CD4-positive, alpha-beta T cell treated with Interleukin-15 for 1 hour (primary cell): ENCODE measurements at regions not wholly inside any gene's neighbourhood (a gene's known extent, or its start where the extent isn't known, plus 50 kb on each side); places are given as distances from the start of the nearest gene placed in this dataset.
"Not testable (repeated sequence)": the region's sequence is repeated elsewhere in the genome, so short reads cannot be mapped to it uniquely, and the experiment has no call there.

ENCODE experiments used
- DNase-seq: peaks from one replicate; pipeline ENCODE4 v3.0.0-alpha.2; 2020

DNA sequence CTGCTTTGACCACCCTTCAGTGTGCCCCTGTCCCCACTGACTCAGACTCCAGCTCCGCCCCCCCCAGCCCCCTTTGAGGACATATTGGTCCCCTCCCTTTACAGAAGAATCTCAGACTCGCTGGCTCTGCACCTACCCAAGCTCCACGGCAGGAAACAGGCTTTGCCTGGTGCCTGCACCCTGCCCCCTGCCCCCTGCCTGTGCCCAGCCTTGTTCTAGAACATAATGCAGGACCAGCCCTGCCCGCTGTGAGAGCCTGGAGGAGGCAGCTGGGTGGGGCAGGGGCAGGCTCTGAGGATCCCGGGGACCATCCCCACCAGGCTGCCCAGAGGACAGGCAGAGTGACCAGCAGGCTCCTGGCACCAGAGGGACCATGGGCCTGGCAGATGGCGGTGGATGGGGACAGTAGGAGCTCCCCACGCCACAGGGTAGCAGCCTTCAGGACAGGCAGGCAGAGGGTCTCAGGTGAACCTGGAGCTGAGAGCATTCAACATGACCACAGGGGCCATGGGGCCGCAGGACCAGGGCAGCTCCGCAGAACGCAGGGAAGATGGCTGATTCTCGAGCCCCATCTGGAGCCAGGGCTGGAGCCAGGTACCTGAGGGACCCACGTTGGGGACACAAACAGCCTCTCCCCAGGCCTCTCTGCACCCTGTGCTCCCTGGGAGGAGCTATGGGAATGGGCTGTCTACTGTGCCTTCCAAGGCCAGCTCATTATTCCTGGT is 165.0 kb upstream of the FOXD4L5 start:
- not testable (repeated sequence) for DNase-seq

DNA sequence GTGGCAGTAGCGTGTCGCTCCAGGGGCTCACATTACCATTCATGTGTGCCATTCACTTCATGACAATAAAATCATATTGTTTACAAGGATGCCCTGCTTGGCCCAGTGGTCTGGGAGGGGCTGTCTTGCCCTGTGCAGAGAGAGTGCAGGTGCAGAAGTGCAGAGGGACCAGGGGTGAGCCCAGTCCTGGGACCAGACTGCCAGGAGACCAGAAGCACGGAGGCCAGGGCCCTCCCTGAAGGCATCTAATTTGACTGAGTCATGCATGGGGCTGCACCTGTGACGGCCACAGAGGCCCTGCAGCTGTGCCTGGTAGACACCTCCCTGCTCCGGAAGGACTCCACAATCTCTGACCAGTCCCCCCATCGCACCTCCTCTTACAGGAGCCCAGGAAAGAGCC is 164.4 kb upstream of the FOXD4L5 start:
- no peak for DNase-seq

DNA sequence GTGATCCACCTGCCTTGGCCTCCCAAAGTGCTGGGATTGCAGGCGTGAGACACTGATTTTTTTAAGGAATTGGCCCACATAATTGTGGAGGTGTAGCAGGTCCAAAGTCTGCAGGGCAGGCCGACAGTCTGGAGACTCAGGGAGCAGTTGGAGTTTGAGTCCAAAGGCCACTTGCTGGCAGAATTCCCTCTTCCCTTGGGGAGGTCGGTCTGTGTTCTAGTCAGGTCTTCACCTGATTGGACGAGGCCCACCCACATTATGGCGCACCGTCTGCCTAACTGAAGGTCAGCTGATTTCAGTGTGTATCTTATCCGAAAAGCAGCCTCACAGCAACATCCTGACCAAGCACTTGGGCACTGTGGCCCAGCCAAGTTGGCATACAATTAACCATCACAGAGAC is 162.1 kb upstream of the FOXD4L5 start:
- DNase-seq, result not testable (repeated sequence)

DNA sequence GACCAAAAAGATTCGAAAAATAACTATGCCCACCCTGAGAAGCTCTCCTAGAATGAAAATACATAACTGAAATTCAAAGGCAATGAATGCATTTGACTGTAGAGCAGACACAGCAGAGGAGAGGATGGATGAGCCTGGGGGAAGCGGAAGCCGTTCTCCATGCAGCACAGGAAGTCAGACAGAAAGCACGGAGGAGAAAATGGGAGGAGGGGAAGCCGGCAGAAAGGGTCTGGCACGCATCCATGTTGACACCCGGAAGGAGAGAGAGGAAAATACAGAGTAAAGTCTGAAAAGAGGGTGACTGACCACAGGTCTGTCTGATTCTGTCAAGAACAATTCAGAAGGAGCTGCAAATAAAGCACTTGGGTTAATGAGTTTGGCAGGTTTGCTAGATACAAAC is 161.0 kb upstream of the FOXD4L5 start:
- DNase-seq, result not testable (repeated sequence)

DNA sequence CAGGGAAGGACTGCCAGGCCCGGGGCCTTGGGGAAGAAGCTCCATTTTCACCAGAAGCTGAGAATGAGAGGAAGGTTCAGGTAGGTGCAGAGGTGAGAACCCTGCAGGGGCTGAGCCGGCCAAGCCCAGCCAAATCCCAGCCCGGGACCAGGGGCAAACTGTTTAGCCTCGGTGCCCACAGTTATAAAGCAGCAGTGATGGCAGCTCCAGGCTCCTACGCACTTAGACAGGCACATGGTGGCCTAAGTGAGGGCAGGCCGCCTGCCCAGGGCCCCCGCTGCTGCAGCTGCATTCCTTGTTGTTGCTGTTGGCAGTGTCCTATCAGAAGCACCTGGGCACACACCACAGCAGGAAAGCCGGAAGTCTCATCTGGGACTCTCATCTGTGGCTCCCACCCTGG is 159.9 kb upstream of the FOXD4L5 start:
- no peak for DNase-seq

DNA sequence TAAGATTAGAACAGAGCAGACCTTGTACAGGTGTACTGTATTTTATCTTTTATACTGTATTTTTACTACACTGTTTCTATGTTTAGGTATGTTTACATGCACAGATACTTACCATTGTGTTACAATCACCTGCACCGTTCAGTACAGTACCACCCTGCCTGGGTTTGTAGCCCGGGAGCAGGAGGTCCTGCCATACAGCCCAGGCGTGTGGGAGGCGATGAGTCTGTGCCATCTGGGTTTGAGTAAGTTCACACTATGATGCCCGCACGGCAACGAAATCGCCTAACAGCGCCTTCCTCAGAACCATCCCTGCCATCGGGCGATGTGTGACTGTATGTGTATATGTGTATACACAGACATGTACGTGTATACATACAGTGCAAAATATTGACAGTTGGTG is 157.1 kb upstream of the FOXD4L5 start:
- not testable (repeated sequence) for DNase-seq

DNA sequence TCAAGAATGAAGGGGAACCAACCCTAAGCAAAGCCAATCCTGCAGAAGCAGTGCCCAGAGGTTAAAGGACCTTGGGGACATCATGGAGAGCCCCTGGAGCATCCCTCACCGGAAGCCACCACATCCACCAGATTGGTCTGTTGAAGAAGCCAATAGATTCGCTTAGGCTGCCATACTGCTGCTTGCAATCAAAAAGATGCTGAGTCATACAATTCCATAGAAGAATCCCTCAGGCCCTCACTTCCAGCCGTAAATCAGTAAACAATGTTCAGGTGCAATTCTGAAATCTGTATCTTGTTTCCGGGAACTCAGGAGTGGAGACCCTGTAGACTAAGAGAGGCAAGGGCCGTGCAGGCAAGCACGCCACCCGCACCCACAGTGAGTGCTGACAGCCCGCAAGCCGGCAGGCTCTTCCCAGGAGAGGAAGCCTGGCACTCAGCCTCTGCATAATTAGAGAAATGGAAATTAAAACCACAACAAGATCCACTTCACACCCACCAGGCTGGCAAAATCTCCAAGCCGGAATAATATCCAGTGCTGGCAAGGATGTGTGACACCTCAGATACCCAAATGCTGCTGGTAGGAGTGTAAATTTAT is 156.4 kb upstream of the FOXD4L5 start:
- DNase-seq, result not testable (repeated sequence)

DNA sequence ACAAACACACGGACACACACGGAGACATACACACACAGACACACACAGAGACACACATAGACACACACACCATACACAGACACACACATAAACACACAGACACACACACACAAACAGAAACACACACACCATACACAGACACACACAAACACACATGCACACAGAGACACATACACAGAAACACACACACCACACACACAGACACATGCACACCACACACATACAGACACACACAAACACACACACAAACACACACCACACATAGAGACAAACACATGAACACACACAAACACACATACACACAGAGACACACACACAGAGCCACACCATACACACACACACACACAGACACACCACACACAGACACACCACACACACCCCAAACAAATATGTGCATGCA is 152.7 kb upstream of the FOXD4L5 start:
- no peak for DNase-seq

DNA sequence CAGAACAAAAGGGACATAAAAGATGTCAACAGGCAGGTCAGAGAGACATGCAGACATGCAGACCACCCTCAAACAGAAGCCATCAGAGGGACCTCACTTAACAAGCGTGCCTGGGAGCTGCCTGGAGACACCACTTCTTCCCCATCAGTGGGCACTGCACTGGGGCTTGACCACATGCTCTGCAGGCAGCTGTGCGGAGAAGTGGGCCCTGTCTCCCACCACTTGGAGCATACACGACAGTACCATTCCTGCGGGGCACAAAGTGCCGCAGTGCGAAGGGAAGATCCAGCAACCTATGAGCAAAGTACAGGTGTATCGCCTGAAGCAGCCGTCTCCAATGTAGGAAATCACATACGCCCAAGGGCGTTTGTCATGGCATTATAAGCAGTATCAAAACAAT is 150.5 kb upstream of the FOXD4L5 start:
- DNase-seq, result no peak

DNA sequence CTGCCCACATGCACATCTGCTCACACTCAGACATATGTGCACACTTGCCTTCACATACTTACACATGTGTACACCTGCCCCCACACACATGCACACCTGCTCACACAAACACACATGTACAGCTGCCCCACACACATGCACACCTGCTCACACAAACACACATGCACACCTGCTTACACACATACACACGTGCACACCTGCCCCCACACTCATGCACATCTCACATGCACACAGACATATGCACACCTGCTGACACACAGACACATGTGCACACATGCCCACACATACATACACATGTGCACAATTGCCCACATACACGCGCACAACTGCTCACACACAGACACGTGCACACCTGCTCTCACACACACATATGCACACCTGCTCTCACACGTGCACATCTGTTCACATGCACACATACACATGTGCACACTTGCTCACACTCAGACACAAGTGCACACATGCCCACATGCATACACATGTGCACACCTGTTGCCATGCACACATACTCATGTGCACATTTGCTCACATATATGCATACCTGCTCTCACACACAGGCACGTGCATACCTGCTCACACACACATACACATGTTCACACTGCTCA is 147.8 kb upstream of the FOXD4L5 start:
- no peak for DNase-seq

DNA sequence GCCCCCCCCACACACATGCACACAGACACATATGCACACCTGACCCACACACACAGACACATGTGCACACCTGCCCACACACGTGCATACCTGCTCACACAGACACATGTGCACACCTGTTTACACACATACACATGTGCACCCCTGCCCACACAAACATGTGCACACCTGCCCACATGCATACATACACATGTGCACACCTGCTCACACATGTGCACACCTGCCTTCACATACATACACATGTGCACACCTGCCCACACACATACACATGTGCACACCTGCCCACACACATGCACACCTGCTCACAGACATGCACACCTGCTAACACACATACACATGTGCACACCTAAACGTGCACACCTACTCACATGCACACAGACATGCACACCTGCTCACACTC is 147.0 kb upstream of the FOXD4L5 start:
- DNase-seq, result no peak

DNA sequence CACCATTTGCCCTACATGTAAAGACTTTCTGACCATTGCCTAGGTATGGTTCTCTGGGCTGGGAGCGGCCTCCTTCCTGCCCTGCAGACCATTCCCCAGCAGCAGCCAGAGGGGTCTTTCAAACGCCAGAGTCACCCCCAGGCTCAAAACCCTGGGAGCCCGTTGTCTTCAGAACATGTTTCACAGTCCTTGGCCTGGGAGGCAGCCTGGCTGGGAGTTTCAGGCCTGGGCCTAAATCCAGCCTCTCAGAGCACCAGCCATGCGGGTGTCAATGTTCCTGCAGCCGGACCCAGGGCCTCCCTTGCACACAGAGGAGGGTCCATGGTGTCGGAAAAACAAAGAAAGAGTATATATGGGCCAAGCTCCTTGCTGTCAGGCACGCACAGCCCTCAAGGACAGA is 145.2 kb upstream of the FOXD4L5 start:
- no peak for DNase-seq

DNA sequence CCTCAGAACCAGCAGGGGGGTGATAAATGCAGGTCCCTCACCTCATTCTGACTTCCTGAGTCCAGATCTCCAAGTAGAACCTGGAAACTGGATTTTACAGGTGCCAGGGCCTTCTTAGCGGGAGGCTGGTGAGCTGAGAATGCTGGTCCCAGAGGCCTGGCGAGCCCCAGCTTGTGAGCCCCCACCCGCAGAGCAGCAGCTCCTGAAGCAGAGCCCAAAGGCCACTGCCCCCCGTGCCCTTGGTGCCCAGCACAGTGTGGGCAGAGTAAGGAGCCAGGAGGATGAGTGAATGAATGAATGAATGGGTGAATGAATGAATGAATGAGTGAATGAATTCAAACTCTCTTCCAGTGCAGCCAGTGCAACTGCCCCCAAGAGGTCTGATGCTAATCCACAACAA is 142.4 kb upstream of the FOXD4L5 start:
- DNase-seq, result not testable (repeated sequence)

DNA sequence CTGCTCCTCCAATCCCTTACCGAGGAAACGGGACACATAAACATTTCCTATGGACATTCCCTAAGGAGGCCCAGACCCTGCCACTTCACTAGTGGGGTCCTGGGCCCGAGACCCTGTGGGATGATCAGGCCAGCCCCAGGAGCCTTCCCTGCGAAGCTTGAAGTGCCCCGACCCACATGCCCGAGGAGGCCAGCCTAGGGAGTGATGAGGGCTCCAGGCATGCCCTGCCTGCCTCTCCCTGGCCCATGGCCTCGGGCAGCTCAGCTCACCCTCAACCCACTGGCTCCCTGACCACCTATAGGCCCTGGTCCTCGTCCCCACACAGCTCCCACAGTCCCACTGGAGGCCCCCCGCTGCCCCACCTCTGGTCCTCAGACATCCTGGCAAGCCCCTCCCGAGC is 141.8 kb upstream of the FOXD4L5 start:
- not testable (repeated sequence) for DNase-seq

DNA sequence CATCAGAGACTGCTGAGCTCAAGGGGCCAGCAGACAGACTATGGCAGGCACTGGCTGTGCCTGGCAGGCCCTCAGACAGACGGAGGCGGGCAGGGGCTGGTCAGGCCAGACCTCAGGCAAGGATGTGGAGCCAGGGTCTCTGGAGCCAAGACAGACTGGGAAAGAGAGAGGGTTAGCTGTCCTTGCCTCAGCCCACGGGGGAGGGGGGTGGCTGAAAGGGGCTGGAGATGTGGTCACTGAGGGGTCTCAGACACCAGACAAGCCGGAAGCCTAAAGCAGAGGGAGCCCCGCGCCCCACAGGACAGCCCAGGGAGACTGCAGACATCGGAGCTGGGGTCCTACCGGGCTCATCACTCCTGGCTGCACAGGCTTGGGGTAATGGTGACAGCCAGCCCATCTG is 141.2 kb upstream of the FOXD4L5 start:
- DNase-seq, result no peak

DNA sequence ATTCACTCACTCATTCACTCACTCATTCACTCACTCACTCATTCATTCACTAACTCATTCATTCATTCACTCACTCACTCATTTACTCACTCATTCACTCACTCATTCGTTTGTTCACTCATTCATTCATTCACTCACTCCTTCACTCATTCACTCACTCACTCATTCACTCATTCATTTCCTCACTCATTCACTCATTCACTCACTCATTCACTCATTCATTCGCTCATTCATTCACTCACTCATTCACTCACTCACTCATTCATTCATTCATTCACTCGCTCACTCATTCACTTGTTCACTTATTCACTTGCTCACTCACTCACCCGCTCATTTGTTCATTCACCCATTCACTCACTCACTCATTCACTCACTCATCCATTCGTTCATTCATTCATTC is 140.2 kb upstream of the FOXD4L5 start:
- DNase-seq, result not testable (repeated sequence)

DNA sequence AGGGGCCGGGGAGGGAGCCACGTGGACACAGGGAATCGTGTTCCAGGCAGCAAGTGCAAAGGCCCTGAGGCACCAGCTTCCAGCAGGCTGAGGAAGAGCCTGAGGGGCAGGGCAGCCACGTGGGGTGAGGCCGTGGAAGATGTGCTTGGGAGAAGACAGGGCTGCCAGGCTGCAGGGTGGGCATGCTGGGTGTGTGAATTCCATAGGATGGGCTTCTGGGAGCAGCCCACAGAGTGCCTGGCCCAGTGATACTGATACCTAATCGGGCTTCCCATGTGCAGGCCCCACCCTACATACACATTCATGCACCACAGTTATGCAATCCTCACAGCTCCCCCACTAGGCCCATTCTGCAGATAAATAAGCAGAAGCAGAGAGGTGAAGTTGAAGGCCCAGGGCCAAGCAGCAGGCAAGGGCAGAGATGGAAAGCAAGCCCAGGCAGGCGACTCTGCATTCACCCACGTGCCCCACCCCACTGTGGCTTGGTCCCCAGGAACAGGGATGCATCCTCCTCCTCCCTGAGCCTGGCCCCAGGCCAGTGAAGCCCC is 139.5 kb upstream of the FOXD4L5 start:
- DNase-seq, result not testable (repeated sequence)

DNA sequence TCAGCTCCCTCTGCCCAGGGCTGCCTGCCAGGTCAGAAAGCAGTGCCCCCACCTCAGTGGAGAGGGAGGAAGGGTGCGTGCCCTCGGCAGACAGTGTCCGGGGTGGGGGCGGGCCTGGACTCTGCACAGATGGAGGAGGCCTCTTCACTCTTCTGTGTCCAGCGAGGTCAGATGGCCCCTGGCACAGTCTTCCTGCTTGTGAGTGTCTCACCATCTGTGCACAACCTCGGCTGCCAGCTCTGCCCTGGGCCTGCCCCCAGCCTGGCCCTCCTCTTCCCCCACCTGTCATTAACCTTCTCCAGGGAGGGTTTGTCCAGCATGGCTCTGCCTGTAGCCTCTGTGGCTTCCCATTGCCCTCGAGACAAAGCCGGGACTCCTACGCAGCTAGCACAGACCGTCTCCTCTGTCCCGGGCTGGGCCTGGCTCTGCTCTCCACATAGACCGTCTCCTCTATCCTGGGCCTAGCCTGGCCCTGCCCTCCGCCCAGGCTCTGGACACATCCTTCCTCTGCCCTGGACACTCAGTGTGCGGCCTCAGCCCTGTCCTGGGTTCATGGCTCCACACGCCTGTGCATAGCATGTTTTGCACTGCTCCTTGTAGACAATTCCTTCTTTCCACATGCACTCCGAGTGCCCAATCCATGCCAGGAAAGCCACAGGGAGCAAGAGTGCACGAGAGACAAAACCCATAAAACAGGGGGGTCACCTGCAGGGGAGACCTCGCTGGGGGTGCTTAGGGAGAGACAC is 138.9 kb upstream of the FOXD4L5 start:
- DNase-seq, result not testable (repeated sequence)

DNA sequence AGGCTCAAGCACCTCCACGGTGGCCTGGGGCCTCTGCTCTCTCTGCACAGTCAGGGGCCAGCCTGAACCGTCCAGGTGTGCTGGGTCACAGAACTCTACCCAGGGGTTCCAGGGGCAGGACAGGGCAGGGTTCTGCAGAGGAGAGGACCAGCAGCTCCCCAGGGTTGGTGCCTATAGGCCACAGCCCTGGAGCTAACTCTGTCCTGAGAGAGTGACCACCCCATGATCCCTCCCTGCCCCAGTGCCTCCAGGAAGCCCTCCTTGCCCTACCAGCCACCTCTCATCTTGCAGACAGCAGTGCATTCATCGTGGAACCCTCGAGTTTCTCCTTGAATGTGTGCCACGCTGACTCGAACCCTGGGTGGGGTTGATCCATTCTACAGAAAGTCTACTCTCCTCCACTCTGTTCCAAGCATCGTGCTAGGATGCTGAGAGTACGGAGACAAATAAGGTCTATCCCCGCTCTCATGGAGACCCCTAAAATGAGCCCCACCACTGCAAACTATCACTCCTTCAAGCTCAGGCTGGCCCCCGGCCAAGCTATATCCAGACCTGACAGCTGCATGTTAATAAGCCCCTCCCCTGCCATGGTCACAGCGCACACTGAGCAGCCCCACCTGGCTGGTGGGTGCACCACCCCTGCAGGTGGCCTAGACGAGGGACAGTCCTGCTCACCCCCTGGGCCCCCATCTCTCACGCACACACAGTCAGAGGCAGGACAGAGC is 138.1 kb upstream of the FOXD4L5 start:
- not testable (repeated sequence) for DNase-seq

DNA sequence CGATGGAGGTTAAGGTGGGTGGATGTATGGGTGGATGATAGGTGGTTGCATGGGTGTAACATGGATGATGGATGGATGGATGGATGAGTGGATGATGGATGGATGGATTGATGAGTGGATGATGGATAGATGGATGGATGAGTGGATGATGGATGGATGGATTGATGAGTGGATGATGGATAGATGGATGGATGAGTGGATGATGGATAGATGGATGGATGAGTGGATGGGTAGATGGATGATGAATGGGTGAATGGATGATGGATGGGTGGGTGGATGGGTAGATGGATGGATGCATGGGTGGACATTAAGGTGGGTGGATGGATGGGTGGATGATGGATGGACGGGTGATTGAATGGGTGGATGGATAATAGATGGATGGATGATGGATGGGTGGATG is 136.5 kb upstream of the FOXD4L5 start:
- not testable (repeated sequence) for DNase-seq

DNA sequence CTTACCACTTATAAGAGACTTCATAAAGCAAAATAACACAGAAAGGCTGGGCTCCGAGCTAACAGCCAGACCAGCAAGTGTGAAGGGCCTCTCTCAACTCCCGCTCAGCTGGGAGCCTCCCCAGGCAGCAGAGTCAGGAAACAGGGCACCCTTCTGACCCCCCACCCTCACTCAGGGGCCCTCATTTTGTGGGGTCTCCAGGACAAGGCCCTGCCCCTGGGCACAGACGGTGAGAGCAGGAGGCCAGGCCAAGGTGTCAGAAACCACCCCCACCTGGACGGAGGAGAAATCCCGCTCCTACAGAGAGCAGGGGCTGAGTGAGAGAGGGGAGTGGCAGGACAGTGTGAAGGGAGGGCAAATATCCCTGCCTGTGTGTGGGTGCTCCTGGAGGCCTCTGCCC is 135.8 kb upstream of the FOXD4L5 start:
- no peak for DNase-seq

DNA sequence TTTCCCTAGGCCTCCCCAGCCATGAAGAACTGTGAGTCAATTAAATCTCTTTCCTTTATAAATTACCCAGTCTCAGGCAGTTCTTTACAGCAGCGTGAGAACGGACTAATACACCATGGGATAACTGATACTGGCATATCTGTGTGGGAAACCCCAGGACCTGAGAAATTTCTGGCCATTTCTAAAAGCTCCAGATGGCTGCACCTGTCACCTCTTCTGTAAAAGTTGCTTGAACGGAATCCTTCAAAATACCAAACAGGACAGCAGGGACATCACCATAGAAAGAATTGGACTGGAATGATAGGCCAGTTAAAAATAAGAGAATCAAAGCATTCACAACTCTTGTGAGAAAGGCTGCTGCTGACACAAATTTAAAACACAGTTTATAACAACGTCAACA is 134.0 kb upstream of the FOXD4L5 start:
- not testable (repeated sequence) for DNase-seq

DNA sequence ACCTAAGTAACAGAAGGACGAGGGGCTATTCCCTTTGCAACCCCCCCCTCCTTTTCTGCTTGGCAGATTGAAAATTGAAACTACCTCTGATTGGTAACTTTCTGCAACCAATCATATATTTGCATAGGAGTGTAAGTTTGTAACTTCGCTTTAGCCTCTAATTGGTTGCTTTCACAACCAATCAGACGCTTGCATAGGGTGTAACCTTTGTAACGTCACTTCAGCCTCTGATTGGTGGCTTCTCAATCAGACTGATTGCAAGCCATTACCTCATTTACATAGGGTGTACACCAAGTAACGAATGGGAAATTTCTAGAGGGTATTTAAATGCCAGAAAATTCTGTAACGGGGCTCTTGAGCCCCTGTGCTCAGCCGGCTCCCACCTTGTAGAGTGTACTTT is 131.9 kb upstream of the FOXD4L5 start:
- not testable (repeated sequence) for DNase-seq
